Fibroblast of lung (primary cell): ENCODE measurements at regions not wholly inside any gene's neighbourhood (a gene's known extent, or its start where the extent isn't known, plus 50 kb on each side); places are given as distances from the start of the nearest gene placed in this dataset.

ENCODE experiments used
- EZH2 ChIP-seq: IDR thresholded peaks from 2 replicates; pipeline ENCODE4 v1.5.1; 2012; ENCODE audit warnings: low read length, control low read depth, mild to moderate bottlenecking; ENCODE audit errors: missing control alignments
- TF ChIP-seq, protein P1 (sequence below), 2 donors: IDR thresholded peaks in 1 of 2; conservative IDR thresholded peaks in 1 of 2; 1 replicate in 1 of 2; 2 replicates in 1 of 2; pipeline ENCODE4 v1.5.1; 2011 to 2012; ENCODE audit warnings: low read length in 2 of 2, control low read depth in 1 of 2, inconsistent platforms in 1 of 2, low read depth in 1 of 2, mild to moderate bottlenecking in 1 of 2

DNA sequence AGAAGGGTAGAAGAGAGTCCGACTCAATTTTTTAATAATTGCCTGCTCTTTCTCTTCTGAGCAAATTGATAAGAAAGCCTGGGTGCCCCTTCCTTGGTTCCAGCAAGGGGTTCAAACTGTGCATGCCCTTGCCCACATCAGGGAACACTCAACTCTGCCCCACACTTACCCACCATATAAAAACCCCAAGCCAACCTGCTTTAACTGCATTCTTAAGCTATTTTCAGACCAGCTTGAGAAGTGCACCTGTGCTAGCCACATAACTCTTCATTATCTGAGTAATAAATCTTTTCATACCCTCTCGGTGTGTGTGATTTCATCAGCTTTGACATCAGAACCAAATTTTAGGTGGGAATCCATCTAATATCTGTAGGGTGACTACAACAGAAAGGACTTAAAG is 509.6 kb downstream of the MRPL39 start:
- TF ChIP-seq, protein P1, sequence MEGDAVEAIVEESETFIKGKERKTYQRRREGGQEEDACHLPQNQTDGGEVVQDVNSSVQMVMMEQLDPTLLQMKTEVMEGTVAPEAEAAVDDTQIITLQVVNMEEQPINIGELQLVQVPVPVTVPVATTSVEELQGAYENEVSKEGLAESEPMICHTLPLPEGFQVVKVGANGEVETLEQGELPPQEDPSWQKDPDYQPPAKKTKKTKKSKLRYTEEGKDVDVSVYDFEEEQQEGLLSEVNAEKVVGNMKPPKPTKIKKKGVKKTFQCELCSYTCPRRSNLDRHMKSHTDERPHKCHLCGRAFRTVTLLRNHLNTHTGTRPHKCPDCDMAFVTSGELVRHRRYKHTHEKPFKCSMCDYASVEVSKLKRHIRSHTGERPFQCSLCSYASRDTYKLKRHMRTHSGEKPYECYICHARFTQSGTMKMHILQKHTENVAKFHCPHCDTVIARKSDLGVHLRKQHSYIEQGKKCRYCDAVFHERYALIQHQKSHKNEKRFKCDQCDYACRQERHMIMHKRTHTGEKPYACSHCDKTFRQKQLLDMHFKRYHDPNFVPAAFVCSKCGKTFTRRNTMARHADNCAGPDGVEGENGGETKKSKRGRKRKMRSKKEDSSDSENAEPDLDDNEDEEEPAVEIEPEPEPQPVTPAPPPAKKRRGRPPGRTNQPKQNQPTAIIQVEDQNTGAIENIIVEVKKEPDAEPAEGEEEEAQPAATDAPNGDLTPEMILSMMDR (conservative IDR thresholded peaks at IDR 0.05 in 1 of 2, IDR thresholded peaks at IDR 0.05 in 1 of 2; ENCODE audit: low read depth in 1 of 2, low read length in 2 of 2), result no peak
- TF ChIP-seq EZH2, result no peak
